OCI-LY7 (cell line): ENCODE measurements at regions not wholly inside any gene's neighbourhood (a gene's known extent, or its start where the extent isn't known, plus 50 kb on each side); places are given as distances from the start of the nearest gene placed in this dataset.

Experiments used
- BruUV-seq: library from RNA; stranded (reverse); fragments of 400-500 nt; replicated peaks from 2 replicates; lab custom pipeline; 2021; lab: Mats Ljungman, UMichigan
- CTCF ChIA-PET: fragments of 300-600 bp; sonication (Branson Sonifier 250); formaldehyde crosslinking; loops from one replicate; lab custom pipeline; 2022; ENCODE audit warnings: antibody characterized with exemption; ENCODE audit not compliant: unreplicated experiment; lab: Charles Lee
- POLR2A ChIA-PET: fragments of 300-600 bp; sonication (Branson Sonifier 250); formaldehyde crosslinking; loops from one replicate; lab custom pipeline; 2022; ENCODE audit warnings: antibody characterized with exemption; lab: Charles Lee
- DNase-seq: peaks from one replicate; pipeline ENCODE4 v3.0.0-alpha.2; 2015; ENCODE audit warnings: low spot score
- H2AFZ ChIP-seq: fragments of 200-600 bp; sonication (generic), shearing (Covaris generic); 2 replicates; pipeline ENCODE4 v1.6.1; 2014; ENCODE audit warnings: mild to moderate bottlenecking, antibody characterized with exemption, low read length, moderate library complexity
- H3K27ac ChIP-seq: fragments of 200-600 bp; sonication (generic); 2 replicates; pipeline ENCODE4 v1.5.1; 2014; ENCODE audit warnings: mixed run types, low read depth, mild to moderate bottlenecking, moderate library complexity, low read length, inconsistent platforms; ENCODE audit not compliant: poor library complexity, severe bottlenecking
- H3K36me3 ChIP-seq: fragments of 200-600 bp; sonication (generic); 2 replicates; pipeline ENCODE4 v1.6.1; 2014; ENCODE audit warnings: mild to moderate bottlenecking, antibody characterized with exemption, low read length, moderate library complexity, mixed read lengths; ENCODE audit not compliant: insufficient read depth
- H3K4me1 ChIP-seq: fragments of 200-600 bp; sonication (generic); 2 replicates; pipeline ENCODE4 v1.5.1; 2014; ENCODE audit warnings: mild to moderate bottlenecking, low read length; ENCODE audit not compliant: insufficient read depth, poor library complexity, severe bottlenecking
- H3K4me2 ChIP-seq: fragments of 200-600 bp; sonication (generic); 2 replicates; pipeline ENCODE4 v1.6.1; 2014; ENCODE audit warnings: mild to moderate bottlenecking, low read length
- H3K4me3 ChIP-seq: fragments of 200-600 bp; sonication (generic); 2 replicates; pipeline ENCODE4 v1.5.1; 2014; ENCODE audit warnings: mild to moderate bottlenecking, low read depth, low read length; ENCODE audit not compliant: poor library complexity, severe bottlenecking
- H3K79me2 ChIP-seq: fragments of 200-600 bp; sonication (generic); 2 replicates; pipeline ENCODE4 v1.6.1; 2016; ENCODE audit warnings: low read depth, mild to moderate bottlenecking, low read length, moderate library complexity, mixed read lengths; ENCODE audit not compliant: insufficient read depth
- H3K9me2 ChIP-seq: fragments of 200-600 bp; sonication (generic); 2 replicates; pipeline ENCODE4 v1.6.1; 2016; ENCODE audit warnings: mild to moderate bottlenecking, low read length, mixed read lengths; ENCODE audit not compliant: insufficient read depth
- H3K9me3 ChIP-seq: fragments of 200-600 bp; sonication (generic); 2 replicates; pipeline ENCODE4 v1.6.1; 2014; ENCODE audit warnings: mild to moderate bottlenecking, mixed run types, low read length, mixed read lengths
- H4K20me1 ChIP-seq: fragments of 200-600 bp; sonication (generic); 2 replicates; pipeline ENCODE4 v1.6.1; 2014; ENCODE audit warnings: mild to moderate bottlenecking, antibody characterized with exemption, low read length, moderate library complexity, mixed read lengths; ENCODE audit not compliant: insufficient read depth
- CTCF ChIP-seq: fragments of 200-600 bp; sonication (generic); conservative IDR thresholded peaks from 2 replicates; pipeline ENCODE4 v1.5.1; 2014; ENCODE audit warnings: mild to moderate bottlenecking, antibody characterized with exemption, low read length, moderate library complexity, mixed read lengths
- EZH2phosphoT487 ChIP-seq: fragments of 200-600 bp; sonication (generic); IDR thresholded peaks from 2 replicates; pipeline ENCODE4 v1.6.1; 2018; ENCODE audit warnings: low read depth, borderline replicate concordance, mild to moderate bottlenecking, mixed run types, antibody characterized with exemption, low read length, moderate library complexity, mixed read lengths
- intact Hi-C: fragments of 100-400 bp; cut with micrococcal nuclease; formaldehyde crosslinking; loops from one replicate; pipeline ENCODE4 v1.10.0; 2022; ENCODE audit not compliant: unreplicated experiment

GRCh38 chr3:144128108-144128892 lies 156.7 kb downstream of the DIPK2A start:
- intact Hi-C loops, result no loop called here
- H3K4me1 ChIP-seq, result no peaks in the 10 kb centered on the region
- no peak for TF ChIP-seq EZH2phosphoT487
- no peak for TF ChIP-seq CTCF
- H3K79me2 ChIP-seq, result no peaks in the 10 kb centered on the region
- no peak overlapping the region for H2AFZ ChIP-seq
- H3K9me2 ChIP-seq, result no peaks in the 10 kb centered on the region
- ChIA-PET POLR2A (interaction anchor here (0.8 kb wide), 1 partner anchor 83 kb away, joined by 5 read pairs; no protein-coding TSS in a partner anchor), CTCF (no interaction called here)
- H3K4me3 ChIP-seq, result no peak overlapping the region
- DNase-seq, result no peak
- no TSS peak for BruUV-seq
- no peak overlapping the region for H3K4me2 ChIP-seq
- no peaks in the 10 kb centered on the region for H3K36me3 ChIP-seq
- no peaks in the 10 kb centered on the region for H3K9me3 ChIP-seq
- no peaks in the 10 kb centered on the region for H4K20me1 ChIP-seq
- H3K27ac ChIP-seq, result no peak overlapping the region

GRCh38 chr3:144129536-144130214 lies 158.1 kb downstream of the DIPK2A start:
- Histone ChIP-seq H3K4me3 (no peak overlapping the region), H3K79me2 (no peaks in the 10 kb centered on the region), H3K4me1 (no peaks in the 10 kb centered on the region), H3K9me3 (no peaks in the 10 kb centered on the region), H3K36me3 (no peaks in the 10 kb centered on the region), H2AFZ (no peak overlapping the region), H3K9me2 (no peaks in the 10 kb centered on the region), H3K27ac (no peak overlapping the region), H3K4me2 (no peak overlapping the region), H4K20me1 (no peaks in the 10 kb centered on the region)
- TF ChIP-seq CTCF (no peak), EZH2phosphoT487 (no peak)
- intact Hi-C loops, result no loop called here
- ChIA-PET POLR2A (no interaction called here), CTCF (no interaction called here)
- DNase-seq, result no peak
- no TSS peak for BruUV-seq

GRCh38 chr3:144141074-144141473 lies 169.5 kb downstream of the DIPK2A start:
- ChIA-PET CTCF (no interaction called here), POLR2A (no interaction called here)
- no peak overlapping the region for H3K27ac ChIP-seq
- H2AFZ ChIP-seq, result no peak overlapping the region
- intact Hi-C loops, result no loop called here
- H3K4me3 ChIP-seq, result no peak overlapping the region
- no TSS peak for BruUV-seq
- no peaks in the 10 kb centered on the region for H3K4me1 ChIP-seq
- H3K9me2 ChIP-seq, result no peaks in the 10 kb centered on the region
- H3K4me2 ChIP-seq, result no peak overlapping the region
- H3K79me2 ChIP-seq, result no peaks in the 10 kb centered on the region
- H3K9me3 ChIP-seq, result no peaks in the 10 kb centered on the region
- H4K20me1 ChIP-seq, result no peaks in the 10 kb centered on the region
- TF ChIP-seq CTCF (no peak), EZH2phosphoT487 (no peak)
- no peaks in the 10 kb centered on the region for H3K36me3 ChIP-seq
- no peak for DNase-seq
